ENCODE measurements at regions not wholly inside any gene's neighbourhood (a gene's known extent, or its start where the extent isn't known, plus 50 kb on each side); places are given as distances from the start of the nearest gene placed in this dataset.

DNA sequence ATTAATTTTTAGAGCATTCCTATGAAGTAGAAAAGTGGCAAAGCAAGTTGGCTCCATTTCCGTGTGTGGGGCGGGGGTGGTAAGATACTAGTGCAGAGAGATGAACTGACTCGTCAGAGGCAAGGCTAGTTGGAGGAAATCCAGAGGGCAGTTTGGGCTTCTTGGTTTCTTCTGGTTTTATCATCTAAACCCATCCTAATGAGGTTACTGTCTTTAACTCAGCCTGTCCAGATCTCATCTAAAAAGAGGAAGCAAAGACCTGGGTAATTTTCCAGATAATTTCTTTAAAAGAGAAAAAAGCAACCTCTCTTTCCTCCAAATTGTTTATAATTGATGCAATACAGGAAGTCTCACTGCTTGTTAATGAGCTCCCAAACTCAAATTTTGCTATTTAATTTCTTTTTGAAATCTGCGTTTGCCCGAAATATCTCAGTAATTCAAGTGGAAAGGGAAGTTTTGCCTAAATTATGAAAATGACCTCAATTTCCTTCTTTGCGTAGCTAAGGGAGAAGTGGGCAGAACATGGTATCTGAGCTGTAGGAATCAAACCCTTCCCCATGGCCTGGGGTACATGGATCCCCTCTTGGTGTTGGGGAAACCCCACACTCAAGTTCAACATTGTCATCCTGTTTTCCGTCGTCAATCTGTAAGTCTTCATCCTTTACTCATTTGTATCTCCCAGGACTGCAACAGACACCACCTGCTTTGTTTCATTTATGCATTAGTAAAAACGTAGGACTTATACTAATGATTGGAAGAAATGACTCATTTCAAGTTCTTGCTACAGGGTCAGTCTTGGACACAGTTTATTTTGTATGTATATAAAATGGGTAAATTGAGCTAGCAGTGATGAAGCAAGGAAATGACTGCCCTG lies 89.1 kb upstream of the KLF7 start:
- TF ChIP-seq, protein P1, sequence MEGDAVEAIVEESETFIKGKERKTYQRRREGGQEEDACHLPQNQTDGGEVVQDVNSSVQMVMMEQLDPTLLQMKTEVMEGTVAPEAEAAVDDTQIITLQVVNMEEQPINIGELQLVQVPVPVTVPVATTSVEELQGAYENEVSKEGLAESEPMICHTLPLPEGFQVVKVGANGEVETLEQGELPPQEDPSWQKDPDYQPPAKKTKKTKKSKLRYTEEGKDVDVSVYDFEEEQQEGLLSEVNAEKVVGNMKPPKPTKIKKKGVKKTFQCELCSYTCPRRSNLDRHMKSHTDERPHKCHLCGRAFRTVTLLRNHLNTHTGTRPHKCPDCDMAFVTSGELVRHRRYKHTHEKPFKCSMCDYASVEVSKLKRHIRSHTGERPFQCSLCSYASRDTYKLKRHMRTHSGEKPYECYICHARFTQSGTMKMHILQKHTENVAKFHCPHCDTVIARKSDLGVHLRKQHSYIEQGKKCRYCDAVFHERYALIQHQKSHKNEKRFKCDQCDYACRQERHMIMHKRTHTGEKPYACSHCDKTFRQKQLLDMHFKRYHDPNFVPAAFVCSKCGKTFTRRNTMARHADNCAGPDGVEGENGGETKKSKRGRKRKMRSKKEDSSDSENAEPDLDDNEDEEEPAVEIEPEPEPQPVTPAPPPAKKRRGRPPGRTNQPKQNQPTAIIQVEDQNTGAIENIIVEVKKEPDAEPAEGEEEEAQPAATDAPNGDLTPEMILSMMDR (IDR thresholded peaks at IDR 0.05), result no peak
- TF ChIP-seq POLR2A (IDR thresholded peaks at IDR 0.05) (no peak), POLR2AphosphoS5 (IDR thresholded peaks at IDR 0.05) (no peak)

Measured in upper lobe of left lung (tissue), 4 donors.